ENCODE measurements at regions not wholly inside any gene's neighbourhood (a gene's known extent, or its start where the extent isn't known, plus 50 kb on each side); places are given as distances from the start of the nearest gene placed in this dataset.

GRCh38 chr21:27647921-27648320, 681.0 kb upstream of the ADAMTS5 start:
- no peak for DNase-seq (ENCODE audit: low read depth in 3 of 3)

DNA sequence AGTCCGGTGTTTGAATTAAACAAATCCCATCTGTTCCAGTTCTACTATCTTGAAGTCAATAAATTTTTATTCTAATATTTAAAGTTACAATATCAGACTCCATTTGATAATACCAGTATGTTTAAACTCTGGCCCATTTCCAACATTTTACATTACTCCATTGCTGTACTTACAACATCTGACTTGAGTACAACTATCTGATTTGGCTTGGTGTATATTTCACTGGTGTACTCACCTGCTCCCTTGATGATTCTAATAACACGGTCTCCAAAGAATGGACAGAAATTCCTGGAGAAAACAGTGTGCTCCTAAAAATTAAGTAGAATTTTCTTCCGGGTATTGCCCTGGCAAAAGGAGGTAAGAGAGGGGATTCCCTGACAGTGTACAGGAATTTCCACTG, 680.5 kb upstream of the ADAMTS5 start:
- DNase-seq (ENCODE audit: low read depth in 3 of 3), result no peak

- no peak for DNase-seq (ENCODE audit: low read depth in 3 of 3)
Observed at GRCh38 chr21:27646691-27647090, 679.8 kb upstream of the ADAMTS5 start.

DNA sequence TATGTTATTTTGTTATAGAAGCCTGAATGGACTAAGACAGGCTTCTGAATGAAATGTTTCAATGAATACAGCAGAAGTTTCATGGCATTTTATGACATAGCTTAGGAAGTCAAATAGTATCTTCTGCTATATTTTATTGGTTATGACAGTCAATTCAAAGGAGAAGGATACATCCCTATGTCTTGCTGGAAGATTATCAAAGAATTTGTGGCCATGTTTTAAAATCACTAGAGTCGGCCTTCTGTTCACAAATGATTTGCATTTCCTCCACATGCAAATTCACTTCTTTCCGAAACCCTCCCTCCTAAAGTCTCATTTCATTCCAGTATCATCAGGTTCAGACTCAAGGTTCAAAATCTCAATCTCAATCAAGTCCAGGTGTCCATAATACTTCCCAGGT, 679.2 kb upstream of the ADAMTS5 start:
- no peak for DNase-seq (ENCODE audit: low read depth in 3 of 3)

- no peak for DNase-seq (ENCODE audit: low read depth in 3 of 3)
Observed at GRCh38 chr21:27645285-27645684, 678.4 kb upstream of the ADAMTS5 start.

GRCh38 chr21:27643326-27643725, 676.4 kb upstream of the ADAMTS5 start:
- DNase-seq (ENCODE audit: low read depth in 3 of 3), result no peak

DNA sequence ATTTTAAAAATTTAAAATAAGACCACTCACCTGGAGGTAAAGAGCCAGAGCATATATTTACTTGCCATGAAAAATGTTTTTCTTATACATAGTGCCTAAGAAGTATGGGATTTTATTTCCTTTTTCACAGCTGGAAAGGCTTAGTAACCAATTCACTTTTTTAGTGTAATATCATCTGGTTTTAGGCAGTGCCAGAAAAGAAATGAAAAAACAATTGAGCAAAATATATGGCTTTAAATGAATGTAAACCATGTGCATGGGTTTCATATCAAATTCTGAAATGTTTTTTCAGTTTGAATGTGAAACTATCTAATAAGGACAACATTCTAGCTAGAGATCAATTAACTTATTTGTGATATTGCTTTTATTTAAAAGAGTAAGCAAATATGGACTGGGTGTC, 672.4 kb upstream of the ADAMTS5 start:
- DNase-seq (ENCODE audit: low read depth in 3 of 3), result no peak

DNA sequence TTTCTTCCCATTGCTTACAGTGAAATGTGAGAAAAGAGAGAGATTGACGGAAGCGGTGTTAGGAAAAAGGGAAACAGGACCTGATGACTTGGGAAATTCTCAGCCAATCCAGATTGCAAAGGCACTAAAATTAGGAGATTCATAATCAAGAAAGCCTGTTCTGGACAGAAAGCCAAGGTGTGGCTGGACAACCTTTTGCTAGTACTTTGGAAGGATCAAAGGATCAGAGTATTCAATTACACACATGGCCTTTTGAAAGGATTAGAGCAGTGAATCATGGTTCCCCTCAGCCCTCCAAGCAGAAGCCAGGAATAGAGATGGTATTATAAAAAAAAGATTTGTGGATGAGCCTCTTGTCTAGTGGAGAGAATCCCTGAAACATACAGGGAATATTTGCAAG, 669.8 kb upstream of the ADAMTS5 start:
- DNase-seq (ENCODE audit: low read depth in 3 of 3), result no peak

DNA sequence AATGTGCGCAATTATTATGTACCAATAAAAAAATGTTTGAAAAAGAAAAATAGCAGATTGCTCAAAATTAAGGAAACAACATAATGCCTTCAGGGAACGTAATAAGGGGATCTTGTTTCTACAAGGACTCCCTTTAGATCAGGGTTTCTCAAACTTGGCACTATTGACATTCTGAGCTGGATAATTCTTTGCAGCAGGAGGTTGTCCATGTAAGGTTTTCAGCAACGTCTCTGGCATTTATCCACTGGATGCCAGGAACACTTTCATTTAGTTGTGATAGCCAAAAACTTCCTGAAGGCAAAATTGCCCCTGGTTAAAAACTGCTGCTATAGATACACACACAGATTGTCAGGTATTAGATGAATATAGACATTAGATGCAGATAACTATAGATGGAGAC, 666.7 kb upstream of the ADAMTS5 start:
- DNase-seq (ENCODE audit: low read depth in 3 of 3), result no peak

- no peak for DNase-seq (ENCODE audit: low read depth in 3 of 3)
Observed at GRCh38 chr21:27631471-27631870, 664.6 kb upstream of the ADAMTS5 start.

DNA sequence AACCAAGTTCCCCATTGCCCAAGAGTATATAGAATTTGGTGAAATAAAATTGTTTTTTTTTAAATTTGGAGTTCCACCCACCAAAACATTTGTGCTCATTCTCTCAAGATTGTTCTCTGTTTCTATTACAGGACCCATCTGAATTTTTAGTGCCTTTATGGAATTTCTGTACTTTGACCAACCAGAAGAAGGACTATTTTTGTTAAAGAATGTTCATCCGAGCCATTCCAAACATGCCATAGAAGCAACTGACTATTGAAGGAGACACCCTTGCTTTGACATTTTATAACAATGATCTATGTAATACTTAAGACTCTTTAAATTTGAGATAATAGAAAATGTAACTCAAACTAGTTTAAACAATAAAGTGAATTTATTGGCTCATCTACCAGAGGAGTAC, 655.7 kb upstream of the ADAMTS5 start:
- DNase-seq (ENCODE audit: low read depth in 3 of 3), result no peak

DNA sequence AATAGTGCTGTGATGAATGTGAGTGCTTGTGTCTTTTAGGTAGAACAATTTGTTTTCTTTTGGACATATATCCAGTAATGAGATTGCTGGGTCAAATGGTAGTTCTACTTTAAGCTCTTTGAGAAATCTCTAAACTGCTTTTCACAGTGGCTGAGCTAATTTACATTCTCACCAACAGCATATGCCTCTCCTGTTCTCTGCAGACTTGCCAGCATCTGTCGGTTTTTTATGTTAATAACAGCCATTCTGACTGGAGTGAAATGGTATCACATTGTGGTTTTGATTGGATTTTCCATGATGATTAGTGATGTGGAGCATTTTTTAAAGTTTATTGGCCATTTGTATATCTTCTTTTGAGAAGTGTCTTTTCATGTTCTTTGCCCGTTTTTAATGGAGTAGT, 647.3 kb upstream of the ADAMTS5 start:
- no peak for DNase-seq (ENCODE audit: low read depth in 3 of 3)

DNA sequence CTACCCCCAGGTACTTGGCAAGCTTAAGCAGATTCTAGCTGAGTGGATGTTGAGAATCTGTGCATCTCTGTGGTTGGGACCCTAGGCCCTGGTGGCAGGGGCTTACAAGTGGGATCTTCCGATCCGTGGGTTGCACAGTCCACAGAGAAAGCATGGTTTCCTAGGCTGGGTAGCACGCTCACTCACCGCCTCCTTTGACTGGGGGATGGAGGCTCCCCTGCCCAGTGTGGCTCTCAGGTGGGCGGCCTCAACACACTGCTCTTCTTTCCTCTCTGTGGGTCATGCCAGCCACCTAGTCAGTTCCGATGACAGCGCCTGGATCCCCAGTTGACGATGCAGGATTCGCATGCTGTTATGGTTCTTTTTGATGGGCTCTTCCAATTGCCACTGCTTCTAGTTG, 639.5 kb upstream of the ADAMTS5 start:
- DNase-seq (ENCODE audit: low read depth in 3 of 3), result no peak

DNA sequence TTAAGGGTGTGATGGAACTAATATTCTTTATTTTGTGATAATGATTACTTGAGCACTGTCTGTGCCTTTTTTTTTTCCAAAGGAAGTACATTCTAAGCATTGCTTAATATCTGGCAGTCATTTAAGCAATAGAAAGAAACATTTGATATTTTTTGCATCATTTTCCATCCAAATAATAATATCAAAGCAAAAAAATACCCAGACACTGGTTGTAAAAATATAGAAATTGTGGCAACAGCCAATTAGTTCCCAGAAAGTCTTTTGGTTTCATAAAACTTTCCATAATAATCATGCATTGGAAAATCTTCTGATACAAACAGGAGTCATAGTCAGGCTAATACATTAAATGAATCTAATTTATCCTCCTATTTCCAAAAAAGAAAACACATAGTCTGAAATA, 629.3 kb upstream of the ADAMTS5 start:
- no peak for DNase-seq (ENCODE audit: low read depth in 3 of 3)

- no peak for DNase-seq (ENCODE audit: low read depth in 3 of 3)
Observed at GRCh38 chr21:27595716-27596115, 628.8 kb upstream of the ADAMTS5 start.

- no peak for DNase-seq (ENCODE audit: low read depth in 3 of 3)
Observed at GRCh38 chr21:27590271-27590670, 623.4 kb upstream of the ADAMTS5 start.

GRCh38 chr21:27589781-27590180, 622.9 kb upstream of the ADAMTS5 start:
- no peak for DNase-seq (ENCODE audit: low read depth in 3 of 3)

DNA sequence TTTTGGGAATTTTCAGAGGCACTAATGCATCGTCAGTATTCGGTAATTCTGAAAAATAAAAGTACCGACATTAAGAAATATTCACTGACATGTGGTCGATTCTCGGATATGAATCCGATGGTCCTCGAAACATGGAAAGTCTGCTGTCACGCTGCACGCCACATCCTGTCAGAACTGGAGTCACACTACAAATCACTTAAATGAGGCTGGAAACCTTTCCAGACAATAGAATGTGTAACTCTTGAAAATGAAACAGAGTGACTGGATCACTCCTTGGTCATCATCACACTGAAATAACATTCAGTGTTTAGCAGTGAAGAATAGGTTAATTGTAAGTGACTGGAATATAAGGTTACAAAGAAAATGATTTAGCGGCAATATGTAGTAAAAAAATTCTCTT, 620.1 kb upstream of the ADAMTS5 start:
- DNase-seq (ENCODE audit: low read depth in 3 of 3), result no peak

GRCh38 chr21:27586326-27586725, 619.4 kb upstream of the ADAMTS5 start:
- no peak for DNase-seq (ENCODE audit: low read depth in 3 of 3)

DNA sequence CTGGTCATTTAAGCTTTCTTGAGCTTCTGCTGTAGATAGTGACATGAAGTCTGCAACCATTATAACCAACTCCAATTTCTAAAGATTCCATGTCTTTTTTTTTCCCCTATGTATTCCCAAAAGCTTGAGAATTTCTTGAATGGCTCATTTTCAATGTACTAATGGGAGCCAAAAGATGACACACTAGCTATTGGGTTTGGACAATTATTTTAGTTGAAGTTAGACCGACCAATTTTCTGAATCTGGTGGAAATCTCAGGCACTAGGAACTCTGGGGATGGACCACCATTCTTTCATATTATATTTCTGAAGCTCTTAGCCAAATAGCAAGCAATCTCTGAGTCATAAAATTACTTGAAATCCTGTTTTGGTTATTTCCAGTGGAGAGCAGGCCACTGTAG, 617.4 kb upstream of the ADAMTS5 start:
- DNase-seq (ENCODE audit: low read depth in 3 of 3), result no peak

- no peak for DNase-seq (ENCODE audit: low read depth in 3 of 3)
Observed at GRCh38 chr21:27582948-27583430, 616.1 kb upstream of the ADAMTS5 start.

DNA sequence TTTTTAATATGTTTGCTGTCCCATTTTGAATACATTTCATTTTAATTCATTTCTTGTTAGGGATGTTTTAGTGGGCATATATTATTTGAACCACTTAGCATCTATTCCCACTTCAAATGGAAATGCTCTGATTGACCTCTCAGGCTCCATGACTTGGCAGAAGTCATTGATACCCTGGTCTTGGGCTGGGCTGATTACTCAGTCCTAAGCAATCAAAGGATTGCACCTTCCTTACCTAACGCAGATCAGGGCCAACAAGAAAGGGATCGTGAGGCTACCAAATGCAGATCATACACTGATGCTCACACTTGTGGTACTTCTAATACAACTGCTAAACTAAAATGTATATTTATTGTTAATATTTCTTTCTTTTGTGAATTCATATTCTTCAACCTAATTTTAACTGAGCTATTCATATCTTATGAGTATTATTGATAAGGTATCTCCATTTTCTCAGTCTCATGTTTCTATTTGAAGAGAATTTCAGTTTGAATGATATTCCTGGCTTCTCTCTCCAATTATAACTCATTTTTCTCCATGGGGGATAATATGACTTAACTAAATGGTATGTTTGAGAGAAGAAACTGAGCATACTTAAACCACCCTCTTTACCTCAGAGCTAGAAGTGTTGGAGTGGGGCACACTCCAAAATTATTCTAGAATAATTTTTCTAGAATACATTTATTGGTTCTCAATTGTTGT, 615.5 kb upstream of the ADAMTS5 start:
- DNase-seq (ENCODE audit: low read depth in 3 of 3), result no peak

GRCh38 chr21:27581168-27581567, 614.3 kb upstream of the ADAMTS5 start:
- no peak for DNase-seq (ENCODE audit: low read depth in 3 of 3)

- no peak for DNase-seq (ENCODE audit: low read depth in 3 of 3)
Observed at GRCh38 chr21:27580276-27580675, 613.4 kb upstream of the ADAMTS5 start.

All from stimulated activated CD4-positive, alpha-beta T cell treated with anti-CD3 and anti-CD28 coated beads, TNF-alpha, amount 100 ng/mL, for 48 hours (primary cell).